ENCODE measurements at regions not wholly inside any gene's neighbourhood (a gene's known extent, or its start where the extent isn't known, plus 50 kb on each side); places are given as distances from the start of the nearest gene placed in this dataset.

GRCh38 chr4:141406237-141406636 lies 185.5 kb downstream of the ZNF330 start:
- DNase-seq = no peak

- DNase-seq = no peak
These were observed 188.9 kb downstream of the ZNF330 start for GRCh38 chr4:141409556-141409955.

DNA sequence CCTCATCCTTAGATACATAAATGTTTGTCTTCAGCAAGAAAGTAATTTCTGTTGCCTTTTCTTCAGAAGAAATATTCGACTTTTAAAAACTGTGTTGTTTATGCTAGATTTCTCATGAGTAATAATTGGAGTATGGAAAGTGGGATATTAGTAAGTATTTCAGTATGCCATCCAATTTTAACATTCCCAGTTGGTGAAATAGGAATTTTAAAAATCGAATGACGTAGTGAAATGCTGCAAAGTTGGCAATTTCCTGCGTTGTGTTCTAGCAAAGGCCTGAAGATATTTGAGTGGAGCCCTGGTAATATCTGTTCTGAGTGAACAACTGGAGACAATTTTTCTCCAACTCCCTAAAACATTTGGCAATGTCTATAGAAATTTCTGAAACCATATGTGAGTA lies 190.1 kb downstream of the ZNF330 start:
- DNase-seq = no peak

- no peak for DNase-seq
These were observed 191.2 kb downstream of the ZNF330 start for GRCh38 chr4:141411936-141412335.

DNA sequence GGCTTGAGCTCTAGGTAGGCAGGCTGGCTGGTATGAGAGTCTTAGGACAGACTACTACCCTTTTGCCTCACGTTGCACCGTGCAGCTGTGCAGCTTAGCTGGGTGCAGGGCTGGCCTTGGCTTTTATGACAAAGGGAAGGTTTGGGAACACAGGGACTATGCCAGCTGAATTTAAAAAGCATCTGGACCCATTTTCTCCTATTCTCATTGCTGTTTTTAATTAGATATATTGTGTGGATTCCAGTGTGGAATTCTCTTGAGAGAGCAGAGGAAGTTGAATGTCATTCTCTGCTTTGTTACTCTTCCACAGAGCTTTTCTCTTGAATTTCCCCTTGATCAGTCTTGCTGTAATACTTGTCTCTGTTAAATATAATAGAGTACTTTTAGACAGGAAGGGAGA lies 192.7 kb downstream of the ZNF330 start:
- DNase-seq = no peak

GRCh38 chr4:141415651-141416050 lies 195.0 kb downstream of the ZNF330 start:
- no peak for DNase-seq

GRCh38 chr4:141416219-141416618 lies 195.5 kb downstream of the ZNF330 start:
- DNase-seq = no peak

- DNase-seq = no peak
These were observed 196.1 kb downstream of the ZNF330 start for GRCh38 chr4:141416677-141417363.

DNA sequence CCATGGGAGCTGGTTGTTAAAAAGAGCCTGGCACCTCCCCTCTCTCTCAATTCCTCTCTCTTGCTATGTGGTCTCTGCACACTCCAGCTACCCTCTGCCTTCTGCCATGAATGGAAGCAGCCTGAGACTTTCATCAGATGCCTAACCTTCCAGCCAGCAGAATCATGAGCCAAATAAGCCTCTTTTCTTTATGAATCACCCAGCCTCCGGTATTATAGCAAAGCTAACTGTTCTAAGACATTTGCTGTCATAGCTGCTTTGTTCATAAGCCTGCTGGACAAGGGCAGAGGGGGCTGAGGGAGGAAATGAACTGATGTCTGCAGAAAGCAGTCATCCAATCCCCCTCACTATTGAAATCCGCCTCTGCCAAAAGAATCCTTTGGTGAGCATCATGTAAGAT lies 196.7 kb downstream of the ZNF330 start:
- no peak for DNase-seq

GRCh38 chr4:141425124-141425523 lies 204.4 kb downstream of the ZNF330 start:
- no peak for DNase-seq

- no peak for DNase-seq
These were observed 207.1 kb downstream of the ZNF330 start for GRCh38 chr4:141427726-141428296.

GRCh38 chr4:141429933-141430332 lies 206.4 kb upstream of the IL15 start:
- no peak for DNase-seq

DNA sequence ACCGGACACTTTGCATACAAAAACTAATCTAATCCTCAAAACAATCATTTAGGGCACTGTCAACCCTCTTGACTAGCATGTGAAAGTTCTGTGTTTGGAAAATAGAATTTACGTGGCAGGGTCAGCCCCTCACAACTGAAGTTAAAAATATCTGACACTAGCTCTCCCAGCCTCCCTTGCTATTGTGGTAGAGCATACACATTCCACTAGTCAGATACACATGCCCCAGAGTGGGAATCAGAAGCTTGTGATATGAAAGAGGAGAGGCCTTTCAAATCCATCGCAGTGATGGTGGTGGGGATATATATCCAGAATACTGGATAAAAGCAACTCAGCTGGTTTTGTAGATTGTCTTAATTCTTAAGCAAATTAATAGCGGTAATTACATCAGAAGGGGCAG lies 205.7 kb upstream of the IL15 start:
- no peak for DNase-seq

- no peak for DNase-seq
These were observed 204.2 kb upstream of the IL15 start for GRCh38 chr4:141432000-141432712.

GRCh38 chr4:141435446-141436225 lies 200.7 kb upstream of the IL15 start:
- no peak for DNase-seq

GRCh38 chr4:141439223-141439622 lies 197.2 kb upstream of the IL15 start:
- no peak for DNase-seq

DNA sequence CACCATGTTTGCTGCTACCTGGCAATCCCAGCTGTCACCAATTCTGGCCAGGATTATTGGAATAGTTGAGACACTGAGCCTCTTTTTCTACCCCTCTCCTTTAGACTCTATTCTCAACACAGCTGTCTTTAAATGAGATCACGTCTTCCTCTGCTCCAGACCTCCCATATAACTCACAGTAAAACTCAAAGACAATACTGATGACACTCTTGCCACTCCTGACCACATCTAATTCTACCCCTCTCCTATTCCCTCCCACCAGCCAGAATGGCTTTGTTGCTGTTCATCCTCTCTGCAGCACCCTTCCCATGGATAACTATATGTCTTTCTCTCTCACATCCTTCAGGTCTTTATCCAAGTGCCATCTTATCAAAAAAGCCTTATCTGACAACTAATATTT lies 188.6 kb upstream of the IL15 start:
- DNase-seq = no peak

DNA sequence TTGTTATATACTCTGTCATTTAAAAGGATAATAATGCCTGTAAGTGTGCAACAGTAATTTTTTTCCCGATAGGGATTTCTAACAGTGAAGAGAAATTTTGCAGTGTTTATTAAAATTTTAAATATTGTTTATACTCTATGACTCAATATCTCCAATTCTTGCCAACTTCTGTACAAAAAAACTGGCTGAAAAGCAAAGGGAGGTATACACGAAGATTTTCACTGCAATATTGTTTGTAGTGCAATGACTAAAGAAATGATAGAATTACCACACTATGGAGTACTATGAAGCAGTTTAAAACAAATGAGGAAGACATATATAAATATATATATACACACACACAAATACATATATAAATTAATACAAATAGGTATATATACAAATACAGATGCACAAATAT lies 187.9 kb upstream of the IL15 start:
- DNase-seq = no peak

DNA sequence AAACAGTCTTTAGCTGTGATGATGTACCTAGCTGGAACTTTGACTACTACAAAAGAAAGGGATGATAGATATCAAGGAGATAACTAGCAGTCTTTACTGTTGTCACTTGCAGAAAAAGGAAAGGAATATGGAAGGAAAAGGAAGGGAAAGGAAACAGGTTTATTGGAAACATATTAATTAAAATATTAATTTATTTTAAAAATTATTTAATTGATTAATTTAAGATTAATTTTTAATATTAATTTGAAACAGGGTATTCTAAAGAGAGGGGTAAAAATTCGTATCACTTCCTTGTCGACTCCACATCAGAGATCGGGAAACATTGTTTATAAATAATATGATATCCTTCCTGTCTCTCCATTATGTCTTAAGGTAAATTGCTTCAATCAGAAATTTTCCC lies 186.5 kb upstream of the IL15 start:
- DNase-seq = no peak

GRCh38 chr4:141455651-141456050 lies 180.7 kb upstream of the IL15 start:
- DNase-seq = no peak

DNA sequence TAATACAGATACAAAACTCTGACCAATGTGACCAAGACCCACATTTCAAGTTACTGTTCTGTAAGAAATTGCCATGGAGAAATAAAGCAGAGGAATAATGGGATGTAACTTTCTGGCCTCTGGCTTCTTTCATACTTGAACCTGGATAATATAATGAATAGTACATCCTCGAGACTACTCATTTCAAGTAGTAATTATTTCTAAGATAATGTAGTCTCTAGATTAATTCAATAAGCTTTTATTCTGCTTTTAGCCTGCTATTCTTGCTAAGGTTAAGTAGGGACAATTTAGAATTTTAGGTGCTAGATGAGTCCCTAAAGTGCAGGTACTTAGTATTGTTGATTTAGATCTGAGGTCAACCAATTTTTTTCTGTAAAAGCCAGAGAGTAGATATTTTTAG lies 178.7 kb upstream of the IL15 start:
- DNase-seq = no peak

DNA sequence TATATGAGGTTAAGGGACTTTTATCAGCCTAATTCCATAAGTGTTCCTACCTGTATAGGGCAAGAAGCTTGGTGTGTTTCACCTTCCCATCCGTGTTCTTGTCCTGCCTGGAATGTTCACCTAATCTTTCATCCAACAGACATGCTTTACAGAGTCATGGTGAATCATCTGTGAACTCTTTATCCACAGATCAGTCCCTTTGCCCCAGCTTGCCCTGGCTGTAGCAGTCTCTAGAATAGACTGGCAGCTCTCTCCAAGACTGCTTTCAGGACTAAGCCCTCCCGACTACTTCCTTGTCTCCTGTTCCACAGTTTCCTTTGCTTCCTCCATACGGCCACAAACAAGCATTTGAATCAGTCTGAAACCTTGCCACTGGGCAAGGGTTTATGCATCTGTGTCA lies 177.9 kb upstream of the IL15 start:
- no peak for DNase-seq

DNA sequence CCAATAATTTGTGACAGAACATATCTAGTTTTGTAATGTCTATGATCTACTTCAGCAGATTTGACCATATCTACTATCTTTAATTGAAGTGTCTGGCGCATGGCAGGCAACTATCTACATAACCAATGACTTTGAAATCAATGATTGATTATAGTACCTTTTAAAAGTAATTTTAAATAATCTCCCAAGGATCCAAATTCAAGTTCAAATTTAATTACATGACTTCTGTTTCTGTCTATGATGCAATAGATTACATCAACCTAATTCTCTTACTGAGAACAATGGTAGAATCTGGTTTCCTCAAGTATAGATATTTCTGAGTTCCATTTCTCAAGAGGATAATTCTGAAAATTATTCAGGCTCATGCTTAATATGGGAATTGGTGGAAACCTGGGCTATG lies 177.4 kb upstream of the IL15 start:
- no peak for DNase-seq

GRCh38 chr4:141462361-141462760 lies 174.0 kb upstream of the IL15 start:
- DNase-seq = no peak
